SK-N-SH (cell line): ENCODE measurements at regions not wholly inside any gene's neighbourhood (a gene's known extent, or its start where the extent isn't known, plus 50 kb on each side); places are given as distances from the start of the nearest gene placed in this dataset.

Source experiments
- CTCF ChIP-seq: fragments of 200-600 bp; sonication (generic); IDR thresholded peaks from 2 replicates; pipeline ENCODE4 v1.6.1; 2017; ENCODE audit warnings: antibody characterized with exemption, mild to moderate bottlenecking, moderate library complexity
- JUND ChIP-seq: IDR thresholded peaks from 2 replicates; pipeline ENCODE4 v1.4.0; 2012
- NFIC ChIP-seq: IDR thresholded peaks from 2 replicates; pipeline ENCODE4 v1.4.0; 2012; ENCODE audit warnings: borderline replicate concordance
- PBX3 ChIP-seq: IDR thresholded peaks from 2 replicates; pipeline ENCODE4; 2012

- peak; percentile 51 for TF ChIP-seq JUND
- no peak for TF ChIP-seq CTCF
- peak; percentile 98 for TF ChIP-seq NFIC
- TF ChIP-seq PBX3, result peak; percentile 95
Observed at GRCh38 chr11:126140926-126141280, 70.5 kb downstream of the RPUSD4 start.
